Body of pancreas (tissue), 4 donors: ENCODE measurements at regions not wholly inside any gene's neighbourhood (a gene's known extent, or its start where the extent isn't known, plus 50 kb on each side); places are given as distances from the start of the nearest gene placed in this dataset.
A peak's percentile ranks its signal among the peaks of the same experiment; 100 is the strongest.

Source experiments
- ATAC-seq: fragments of 150-250 bp; one replicate; pipeline ENCODE4 v1.9.1; 2016
- DNase-seq, 4 donors: peaks; one replicate each; pipeline ENCODE4 v3.0.0-alpha.2; 2019
- H3K27ac ChIP-seq, 4 donors: fragments of 200-600 bp; sonication (generic); 1 replicate in 3 of 4; 2 replicates in 1 of 4; pipeline versions ENCODE4 v1.5.1 to v1.6.1; 2016 to 2019; ENCODE audit warnings: mild to moderate bottlenecking in 1 of 4, mixed read lengths in 1 of 4, moderate library complexity in 1 of 4
- H3K27me3 ChIP-seq, 2 donors: fragments of 200-600 bp; sonication (generic); one replicate each; pipeline ENCODE4 v1.6.0; 2016; ENCODE audit warnings: mild to moderate bottlenecking in 1 of 2
- H3K36me3 ChIP-seq, 2 donors: fragments of 200-600 bp; sonication (generic); replicated peaks in 1 of 2; 2 replicates each; pipeline ENCODE4 v1.5.1; 2016; ENCODE audit warnings: low read depth in 2 of 2; ENCODE audit not compliant: insufficient read depth in 1 of 2
- H3K4me1 ChIP-seq: fragments of 200-600 bp; sonication (generic); one replicate; pipeline ENCODE4 v1.6.0; 2016
- H3K4me3 ChIP-seq, 2 donors: fragments of 200-600 bp; sonication (generic); 1 replicate in 1 of 2; 2 replicates in 1 of 2; pipeline ENCODE4 v1.5.1; 2016 to 2019
- H3K9me3 ChIP-seq, 3 donors: fragments of 200-600 bp; sonication (generic); 1 replicate in 2 of 3; 2 replicates in 1 of 3; pipeline ENCODE4 v1.5.1; 2016
- POLR2A ChIP-seq, 3 donors: fragments of 450-650 bp; IDR thresholded peaks; one replicate each; pipeline ENCODE4 v1.6.1; 2016; ENCODE audit warnings: antibody characterized with exemption in 3 of 3, mild to moderate bottlenecking in 2 of 3
- WGBS, 2 donors: methylation state at CpG; one replicate each; pipeline ENCODE4 v1.1.5; 2017; 5-methylcytosine and 5-hydroxymethylcytosine counted together
- intact Hi-C: fragments of 100-400 bp; cut with DNase I; formaldehyde crosslinking; loops from one replicate; pipeline ENCODE4 v1.15.1; 2023
- TF ChIP-seq, protein P1 (sequence below), 7 experiments: fragments of 450-650 bp in 4 of 7; fragments of 200-600 bp in 3 of 7; sonication (generic) in 3 of 7; IDR thresholded peaks; one replicate each; pipeline ENCODE4 v1.5.1; 2016 to 2019; ENCODE audit warnings: antibody characterized with exemption in 7 of 7

DNA sequence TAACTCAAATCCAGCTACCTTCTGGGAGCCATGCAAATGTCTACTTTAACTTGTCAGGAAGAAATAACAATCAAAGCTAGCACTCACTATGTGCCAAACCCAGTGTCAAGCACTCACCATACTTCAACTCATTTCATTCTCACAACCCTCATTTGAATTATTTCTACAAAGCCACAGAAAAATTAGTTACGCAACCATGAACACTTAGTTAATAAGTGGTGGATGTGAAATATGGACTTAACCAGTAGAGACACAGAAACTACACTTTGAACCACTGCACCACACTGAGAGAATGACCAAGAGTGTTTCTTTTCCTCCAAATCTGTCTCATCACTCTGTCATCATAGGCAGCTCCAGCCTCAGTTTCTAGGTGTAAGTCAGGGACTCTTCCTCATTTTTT, 91.0 kb upstream of the MBNL1 start:
- ATAC-seq (no peak), DNase-seq (no peak)
- Histone ChIP-seq H3K4me3 (no peak overlapping the region), H3K9me3 (no peaks in the 10 kb centered on the region), H3K36me3 (no peaks in the 10 kb centered on the region), H3K27ac (no peak overlapping the region), H3K27me3 (no peaks in the 10 kb centered on the region), H3K4me1 (no peaks in the 10 kb centered on the region)
- WGBS, 2 donors = 89 to 96% methylated on average over 1 of the region's 1 CpG
- intact Hi-C loops = no loop called here
- TF ChIP-seq, protein P1, sequence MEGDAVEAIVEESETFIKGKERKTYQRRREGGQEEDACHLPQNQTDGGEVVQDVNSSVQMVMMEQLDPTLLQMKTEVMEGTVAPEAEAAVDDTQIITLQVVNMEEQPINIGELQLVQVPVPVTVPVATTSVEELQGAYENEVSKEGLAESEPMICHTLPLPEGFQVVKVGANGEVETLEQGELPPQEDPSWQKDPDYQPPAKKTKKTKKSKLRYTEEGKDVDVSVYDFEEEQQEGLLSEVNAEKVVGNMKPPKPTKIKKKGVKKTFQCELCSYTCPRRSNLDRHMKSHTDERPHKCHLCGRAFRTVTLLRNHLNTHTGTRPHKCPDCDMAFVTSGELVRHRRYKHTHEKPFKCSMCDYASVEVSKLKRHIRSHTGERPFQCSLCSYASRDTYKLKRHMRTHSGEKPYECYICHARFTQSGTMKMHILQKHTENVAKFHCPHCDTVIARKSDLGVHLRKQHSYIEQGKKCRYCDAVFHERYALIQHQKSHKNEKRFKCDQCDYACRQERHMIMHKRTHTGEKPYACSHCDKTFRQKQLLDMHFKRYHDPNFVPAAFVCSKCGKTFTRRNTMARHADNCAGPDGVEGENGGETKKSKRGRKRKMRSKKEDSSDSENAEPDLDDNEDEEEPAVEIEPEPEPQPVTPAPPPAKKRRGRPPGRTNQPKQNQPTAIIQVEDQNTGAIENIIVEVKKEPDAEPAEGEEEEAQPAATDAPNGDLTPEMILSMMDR (IDR thresholded peaks at IDR 0.05) = no peak
- no peak for TF ChIP-seq POLR2A (IDR thresholded peaks at IDR 0.05)

DNA sequence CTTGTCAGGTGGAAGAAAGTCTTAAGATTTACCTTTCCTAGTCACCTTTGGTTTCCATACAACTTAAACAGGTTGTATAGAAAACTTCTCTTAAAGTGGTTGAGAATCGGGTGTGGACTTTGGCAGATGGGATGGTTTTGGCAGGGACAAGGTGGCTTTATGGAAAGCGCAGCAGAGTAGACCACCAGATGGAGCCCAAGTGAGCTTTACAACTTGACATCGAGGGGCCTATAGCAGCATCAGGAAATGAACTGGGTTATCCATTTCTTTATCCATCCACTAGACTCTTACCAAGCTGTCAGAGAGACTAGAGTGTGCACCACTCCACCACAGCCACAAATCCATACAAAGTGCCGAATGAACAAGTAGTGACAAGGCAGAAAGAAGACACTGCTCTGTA, 85.3 kb upstream of the MBNL1 start:
- no peak overlapping the region for H3K4me3 ChIP-seq
- DNase-seq (peak; percentile 15 to 45 (median 26)), ATAC-seq (peak; percentile 38)
- no peaks in the 10 kb centered on the region for H3K9me3 ChIP-seq
- TF ChIP-seq, protein P1 (IDR thresholded peaks at IDR 0.05) = peak in 5 of 7 experiments; percentile 25 to 47 (median 38)
- no peak for TF ChIP-seq POLR2A (IDR thresholded peaks at IDR 0.05)
- no peaks in the 10 kb centered on the region for H3K27me3 ChIP-seq
- 54 to 60% methylated on average over 4 of the region's 4 CpGs for WGBS, 2 donors
- H3K27ac ChIP-seq = no peak overlapping the region
- no peaks in the 10 kb centered on the region for H3K4me1 ChIP-seq
- no peaks in the 10 kb centered on the region for H3K36me3 ChIP-seq
- intact Hi-C loops = no loop called here

DNA sequence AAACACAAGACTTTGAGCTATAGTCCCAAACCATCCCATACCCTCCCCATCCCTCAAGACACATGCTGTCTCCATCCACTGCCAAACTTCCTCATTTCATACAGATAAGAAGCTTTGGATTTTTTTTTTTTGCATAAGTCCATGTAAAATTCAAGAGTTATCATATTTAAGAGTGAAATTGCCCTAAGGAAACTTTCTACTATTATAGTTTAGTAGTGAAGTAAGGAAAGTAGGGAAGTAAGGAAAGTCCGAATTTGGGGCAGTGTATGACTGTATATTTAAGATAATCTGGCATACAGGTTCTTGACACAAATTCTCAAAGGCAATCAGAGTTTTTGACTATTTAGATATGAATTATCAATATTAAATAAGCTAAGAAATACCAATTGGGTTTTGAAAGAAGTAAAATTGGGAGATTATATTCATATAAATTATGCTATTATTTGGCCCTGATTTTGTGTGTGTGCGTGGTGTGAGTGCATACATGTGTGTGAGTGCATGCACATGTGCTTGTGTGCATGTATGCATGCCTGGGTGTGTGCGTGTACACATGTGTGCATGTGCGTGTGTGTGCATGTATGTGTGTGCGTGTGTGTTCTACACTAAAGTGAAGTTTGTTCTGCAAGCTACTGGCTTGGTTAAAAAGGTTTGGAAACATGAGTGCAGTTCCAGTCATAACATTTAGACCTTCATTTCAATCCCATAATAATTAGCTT, 83.6 kb upstream of the MBNL1 start:
- WGBS, 2 donors = 89 to 91% methylated on average over 5 of the region's 5 CpGs
- H3K4me3 ChIP-seq = no peak overlapping the region
- no peaks in the 10 kb centered on the region for H3K27me3 ChIP-seq
- no peaks in the 10 kb centered on the region for H3K9me3 ChIP-seq
- H3K36me3 ChIP-seq = no peaks in the 10 kb centered on the region
- TF ChIP-seq, protein P1 (IDR thresholded peaks at IDR 0.05) = no peak
- no peak for TF ChIP-seq POLR2A (IDR thresholded peaks at IDR 0.05)
- H3K27ac ChIP-seq = no peak overlapping the region
- no peaks in the 10 kb centered on the region for H3K4me1 ChIP-seq
- DNase-seq = no peak
- no peak for ATAC-seq
- intact Hi-C loops = no loop called here

DNA sequence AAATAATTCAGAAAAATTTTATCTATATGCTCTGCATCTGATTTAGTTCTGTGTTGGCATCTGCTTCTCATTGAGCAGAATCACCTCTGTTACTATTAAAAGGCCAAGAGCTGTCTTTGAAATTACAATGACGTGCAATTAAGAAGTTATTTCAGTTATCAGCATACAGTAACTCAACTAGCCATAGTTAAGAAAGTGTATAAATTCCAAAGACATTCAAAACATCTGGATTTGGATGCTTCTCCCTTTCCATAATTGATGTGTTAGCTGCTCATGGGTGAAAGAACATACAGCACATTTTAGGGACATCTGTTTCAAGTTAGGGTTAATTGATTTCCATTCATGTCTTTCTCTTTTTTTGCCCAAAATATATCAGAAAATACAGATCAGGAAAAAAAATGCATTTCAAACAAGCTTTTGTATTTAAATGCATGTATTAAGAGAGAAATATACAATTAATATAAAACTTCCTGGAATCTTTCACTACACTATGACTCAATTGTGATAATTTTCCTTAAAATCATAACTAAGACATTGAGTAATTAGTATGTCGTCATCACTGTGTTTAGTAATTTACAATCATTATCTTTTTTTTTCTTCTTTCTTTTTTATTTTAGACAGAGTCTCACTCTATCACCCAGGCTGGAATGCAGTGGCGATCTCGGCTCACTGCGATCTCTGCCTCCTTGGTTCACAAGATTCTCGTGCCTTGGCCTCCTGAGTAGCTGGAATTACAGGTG, 82.7 kb upstream of the MBNL1 start:
- no peak for TF ChIP-seq POLR2A (IDR thresholded peaks at IDR 0.05)
- TF ChIP-seq, protein P1 (IDR thresholded peaks at IDR 0.05) = no peak
- no peaks in the 10 kb centered on the region for H3K9me3 ChIP-seq
- no peak for ATAC-seq
- DNase-seq = no peak
- no peaks in the 10 kb centered on the region for H3K27me3 ChIP-seq
- intact Hi-C loops = no loop called here
- peaks cover 5% of the 10 kb centered on the region for H3K4me1 ChIP-seq
- WGBS, 2 donors = 83 to 85% methylated on average over 6 of the region's 6 CpGs
- H3K36me3 ChIP-seq = no peaks in the 10 kb centered on the region
- no peak overlapping the region for H3K27ac ChIP-seq
- no peak overlapping the region for H3K4me3 ChIP-seq
